ENCODE measurements at regions not wholly inside any gene's neighbourhood (a gene's known extent, or its start where the extent isn't known, plus 50 kb on each side); places are given as distances from the start of the nearest gene placed in this dataset.

DNA sequence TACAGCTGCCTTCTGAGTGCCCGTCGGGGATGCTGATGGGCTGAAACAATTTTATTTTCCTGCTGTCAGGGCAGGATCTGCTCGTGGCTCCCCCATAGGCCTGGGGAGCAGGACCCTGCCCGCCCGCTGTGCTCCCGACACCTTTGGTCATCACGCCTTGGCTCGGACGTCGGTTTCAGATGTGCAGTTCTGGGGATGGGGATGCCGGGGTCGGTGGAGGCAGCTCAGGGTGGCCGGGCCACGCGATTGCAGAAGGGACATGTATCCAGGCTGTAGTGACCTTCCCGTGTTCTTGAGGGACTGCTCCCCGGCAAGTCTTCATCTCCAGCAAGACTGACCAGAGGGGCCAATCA, 1150.5 kb downstream of the BRD1 start:
- H3K27ac ChIP-seq, result no peak overlapping the region
- no peak for TF ChIP-seq ZFX (IDR thresholded peaks at IDR 0.05; ENCODE audit: borderline replicate concordance)
- TF ChIP-seq, protein P1, sequence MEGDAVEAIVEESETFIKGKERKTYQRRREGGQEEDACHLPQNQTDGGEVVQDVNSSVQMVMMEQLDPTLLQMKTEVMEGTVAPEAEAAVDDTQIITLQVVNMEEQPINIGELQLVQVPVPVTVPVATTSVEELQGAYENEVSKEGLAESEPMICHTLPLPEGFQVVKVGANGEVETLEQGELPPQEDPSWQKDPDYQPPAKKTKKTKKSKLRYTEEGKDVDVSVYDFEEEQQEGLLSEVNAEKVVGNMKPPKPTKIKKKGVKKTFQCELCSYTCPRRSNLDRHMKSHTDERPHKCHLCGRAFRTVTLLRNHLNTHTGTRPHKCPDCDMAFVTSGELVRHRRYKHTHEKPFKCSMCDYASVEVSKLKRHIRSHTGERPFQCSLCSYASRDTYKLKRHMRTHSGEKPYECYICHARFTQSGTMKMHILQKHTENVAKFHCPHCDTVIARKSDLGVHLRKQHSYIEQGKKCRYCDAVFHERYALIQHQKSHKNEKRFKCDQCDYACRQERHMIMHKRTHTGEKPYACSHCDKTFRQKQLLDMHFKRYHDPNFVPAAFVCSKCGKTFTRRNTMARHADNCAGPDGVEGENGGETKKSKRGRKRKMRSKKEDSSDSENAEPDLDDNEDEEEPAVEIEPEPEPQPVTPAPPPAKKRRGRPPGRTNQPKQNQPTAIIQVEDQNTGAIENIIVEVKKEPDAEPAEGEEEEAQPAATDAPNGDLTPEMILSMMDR (IDR thresholded peaks at IDR 0.05), result no peak

DNA sequence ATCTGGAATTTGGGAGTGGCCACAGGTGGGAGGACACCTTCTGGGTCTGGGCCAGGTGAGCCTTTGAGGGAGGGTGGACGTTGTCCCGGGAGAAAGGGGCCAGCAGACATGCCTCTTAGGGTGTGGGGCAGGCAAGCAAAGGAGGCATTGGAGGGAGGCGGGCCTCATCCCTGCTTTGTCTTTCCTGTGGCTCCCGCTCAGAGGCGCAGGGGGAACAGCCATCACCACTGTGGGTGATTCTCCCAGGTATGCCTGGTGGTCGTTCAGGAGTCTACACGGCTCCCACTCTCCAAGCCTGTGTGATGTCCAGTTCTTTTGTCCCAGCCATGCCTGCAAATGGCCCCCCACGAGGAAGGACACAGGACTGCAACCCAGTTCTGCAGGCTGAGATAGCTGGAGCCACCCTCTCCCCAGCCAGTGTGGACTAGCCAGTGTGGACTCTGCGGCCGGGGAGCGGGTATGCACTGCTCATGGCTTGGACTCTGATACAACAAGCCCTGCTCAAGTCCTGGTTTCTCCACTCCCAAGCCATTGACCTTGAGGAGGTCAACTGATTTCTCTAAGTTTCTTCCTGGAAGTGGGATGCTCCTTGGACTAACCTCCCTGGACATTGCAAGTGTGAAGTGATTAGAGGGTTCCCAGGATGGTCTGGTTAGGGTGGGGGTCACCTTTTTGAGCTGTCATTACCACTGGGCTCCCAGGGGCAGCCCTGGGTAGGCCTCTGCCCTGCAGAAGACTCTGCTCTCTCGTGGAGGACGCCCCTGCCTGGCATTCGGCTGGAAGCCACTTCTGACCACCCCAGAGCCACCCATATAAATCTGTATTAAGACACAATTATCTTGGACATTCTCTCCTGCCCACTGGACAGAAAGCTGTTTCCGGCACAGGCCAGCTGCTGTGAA, 1151.2 kb downstream of the BRD1 start:
- H3K27ac ChIP-seq, result no peak overlapping the region
- TF ChIP-seq ZFX (IDR thresholded peaks at IDR 0.05; ENCODE audit: borderline replicate concordance), result no peak
- TF ChIP-seq, protein P1 (IDR thresholded peaks at IDR 0.05), result no peak

DNA sequence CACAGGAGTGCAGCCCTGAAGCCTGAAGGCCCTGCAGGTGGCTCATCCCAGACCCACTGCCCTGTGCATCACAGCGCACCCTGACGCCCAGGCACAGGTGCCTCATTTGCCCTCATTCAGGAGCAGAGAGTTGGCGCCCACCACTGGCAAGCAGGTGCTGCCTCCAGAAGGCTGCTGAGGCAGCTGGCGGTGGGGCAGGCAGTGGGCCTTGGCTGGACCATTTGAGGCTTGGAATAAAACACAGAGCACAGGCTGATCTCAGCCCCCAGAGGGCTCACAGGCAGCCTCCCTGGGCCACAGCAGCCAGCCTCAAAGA, 1151.9 kb downstream of the BRD1 start:
- H3K27ac ChIP-seq, result no peak overlapping the region
- TF ChIP-seq ZFX (IDR thresholded peaks at IDR 0.05; ENCODE audit: borderline replicate concordance), result no peak
- TF ChIP-seq, protein P1 (IDR thresholded peaks at IDR 0.05), result no peak

DNA sequence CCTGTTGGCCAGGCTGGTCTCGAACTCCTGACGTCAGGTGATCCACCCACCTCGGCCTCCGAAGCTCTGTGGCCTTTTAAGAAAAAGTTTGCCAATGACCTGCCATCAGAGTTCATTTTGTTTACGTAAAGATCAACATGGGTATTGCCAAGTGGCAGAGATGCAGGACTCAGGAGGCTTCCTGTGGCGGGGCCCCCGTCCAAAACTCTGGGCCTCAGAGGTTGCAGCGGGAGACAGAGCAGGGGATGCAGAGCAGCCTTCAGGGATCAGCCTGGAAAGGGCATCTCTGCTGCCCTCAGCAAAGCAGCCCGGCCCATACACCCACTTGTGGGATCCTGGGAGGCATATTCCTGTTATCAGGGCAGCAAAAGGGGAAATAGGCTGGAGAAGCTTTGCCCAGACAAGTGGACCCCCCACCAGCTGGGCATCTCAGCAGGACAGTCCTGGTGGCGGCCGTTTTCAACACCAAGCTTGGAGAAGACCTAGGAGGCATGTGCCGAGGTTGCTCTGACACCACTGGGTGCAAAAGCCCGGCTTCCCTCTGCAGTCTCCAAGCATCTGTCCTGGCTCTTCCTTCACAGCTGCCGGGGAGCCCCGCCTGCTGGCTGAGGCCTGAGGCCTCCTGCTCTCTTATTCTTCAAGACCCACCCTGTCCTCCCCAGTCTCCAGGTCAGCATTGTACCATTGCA, 1152.4 kb downstream of the BRD1 start:
- TF ChIP-seq ZFX (IDR thresholded peaks at IDR 0.05; ENCODE audit: borderline replicate concordance), result no peak
- TF ChIP-seq, protein P1 (IDR thresholded peaks at IDR 0.05), result no peak
- no peak overlapping the region for H3K27ac ChIP-seq

DNA sequence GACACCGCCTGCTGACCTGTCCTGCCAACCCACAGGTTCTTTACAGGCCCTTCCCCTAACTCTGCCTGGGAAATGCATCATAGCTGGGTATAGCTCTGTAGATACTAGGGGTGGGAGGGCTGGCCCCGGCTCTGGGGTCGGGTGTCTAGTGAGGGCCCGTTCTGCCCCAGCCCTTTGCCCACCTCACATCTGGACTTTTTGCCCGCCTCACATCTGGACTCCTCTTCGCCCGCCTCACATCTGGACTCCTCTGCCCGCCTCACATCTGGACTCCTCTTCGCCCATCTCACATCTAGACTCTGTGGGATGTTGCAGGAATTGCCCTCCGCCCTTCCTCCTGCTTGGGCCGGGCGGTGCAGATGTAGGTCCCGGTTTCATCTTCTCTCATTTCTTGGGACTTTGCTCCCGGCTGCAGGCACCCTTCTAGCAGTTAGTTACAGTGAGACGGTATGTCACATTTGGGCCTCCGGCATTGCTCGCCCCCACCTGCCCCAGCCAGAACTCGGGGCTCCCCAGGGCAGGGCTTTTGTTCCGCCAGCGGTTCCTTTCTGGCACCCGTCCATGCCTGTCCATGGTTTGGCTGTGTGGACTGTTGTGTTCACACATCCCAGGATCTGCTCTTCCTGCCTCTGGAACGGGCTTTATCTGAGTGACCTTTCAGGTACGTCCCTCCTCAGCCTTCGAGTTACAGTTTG, 1153.7 kb downstream of the BRD1 start:
- no peak for TF ChIP-seq ZFX (IDR thresholded peaks at IDR 0.05; ENCODE audit: borderline replicate concordance)
- TF ChIP-seq, protein P1 (IDR thresholded peaks at IDR 0.05), result no peak
- H3K27ac ChIP-seq, result no peak overlapping the region

DNA sequence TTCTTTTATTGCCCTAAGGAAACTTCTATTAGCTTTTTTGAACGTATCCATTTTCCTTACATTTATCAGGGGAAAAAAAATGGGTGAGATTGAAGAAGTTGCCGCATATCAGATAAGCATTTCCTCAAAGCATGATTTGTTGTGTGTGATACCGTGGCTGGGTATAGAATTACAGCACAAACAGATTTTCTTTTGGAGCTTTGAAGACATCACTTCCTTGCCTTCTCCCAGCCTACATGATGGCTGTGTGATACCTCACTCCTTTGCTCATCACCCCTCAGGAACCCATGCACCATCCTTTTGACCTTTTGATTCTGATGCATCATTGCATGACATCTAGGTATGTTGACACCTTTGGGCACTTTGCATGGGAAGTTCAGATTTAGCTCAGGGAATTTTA, 1155.3 kb downstream of the BRD1 start:
- H3K27ac ChIP-seq, result no peak overlapping the region
- no peak for TF ChIP-seq ZFX (IDR thresholded peaks at IDR 0.05; ENCODE audit: borderline replicate concordance)
- TF ChIP-seq, protein P1 (IDR thresholded peaks at IDR 0.05), result no peak
